SH-SY5Y (cell line): ENCODE measurements at regions not wholly inside any gene's neighbourhood (a gene's known extent, or its start where the extent isn't known, plus 50 kb on each side); places are given as distances from the start of the nearest gene placed in this dataset.

Experiments used
- GATA2 ChIP-seq: IDR thresholded peaks from 2 replicates; pipeline ENCODE4 v1.6.1; 2011; ENCODE audit warnings: mild to moderate bottlenecking, low read depth, low read length
- GATA3 ChIP-seq: IDR thresholded peaks from 2 replicates; pipeline ENCODE4 v1.6.1; 2011; ENCODE audit warnings: low read depth, mild to moderate bottlenecking, low read length, moderate library complexity

GRCh38 chr2:123723706-123724105, 301.4 kb upstream of the CNTNAP5 start:
- no peak for TF ChIP-seq GATA3
- no peak for TF ChIP-seq GATA2
